OCI-LY7 (cell line): ENCODE measurements at regions not wholly inside any gene's neighbourhood (a gene's known extent, or its start where the extent isn't known, plus 50 kb on each side); places are given as distances from the start of the nearest gene placed in this dataset.

Experiments
- BruUV-seq: library from RNA; stranded (reverse); fragments of 400-500 nt; replicated peaks from 2 replicates; lab custom pipeline; 2021; lab: Mats Ljungman, UMichigan
- CTCF ChIA-PET: fragments of 300-600 bp; sonication (Branson Sonifier 250); formaldehyde crosslinking; loops from one replicate; lab custom pipeline; 2022; ENCODE audit warnings: antibody characterized with exemption; ENCODE audit not compliant: unreplicated experiment; lab: Charles Lee
- POLR2A ChIA-PET: fragments of 300-600 bp; sonication (Branson Sonifier 250); formaldehyde crosslinking; loops from one replicate; lab custom pipeline; 2022; ENCODE audit warnings: antibody characterized with exemption; lab: Charles Lee
- DNase-seq: peaks from one replicate; pipeline ENCODE4 v3.0.0-alpha.2; 2015; ENCODE audit warnings: low spot score
- H2AFZ ChIP-seq: fragments of 200-600 bp; sonication (generic), shearing (Covaris generic); 2 replicates; pipeline ENCODE4 v1.6.1; 2014; ENCODE audit warnings: mild to moderate bottlenecking, antibody characterized with exemption, low read length, moderate library complexity
- H3K27ac ChIP-seq: fragments of 200-600 bp; sonication (generic); 2 replicates; pipeline ENCODE4 v1.5.1; 2014; ENCODE audit warnings: mixed run types, low read depth, mild to moderate bottlenecking, moderate library complexity, low read length, inconsistent platforms; ENCODE audit not compliant: poor library complexity, severe bottlenecking
- H3K36me3 ChIP-seq: fragments of 200-600 bp; sonication (generic); 2 replicates; pipeline ENCODE4 v1.6.1; 2014; ENCODE audit warnings: mild to moderate bottlenecking, antibody characterized with exemption, low read length, moderate library complexity, mixed read lengths; ENCODE audit not compliant: insufficient read depth
- H3K4me1 ChIP-seq: fragments of 200-600 bp; sonication (generic); 2 replicates; pipeline ENCODE4 v1.5.1; 2014; ENCODE audit warnings: mild to moderate bottlenecking, low read length; ENCODE audit not compliant: insufficient read depth, poor library complexity, severe bottlenecking
- H3K4me2 ChIP-seq: fragments of 200-600 bp; sonication (generic); 2 replicates; pipeline ENCODE4 v1.6.1; 2014; ENCODE audit warnings: mild to moderate bottlenecking, low read length
- H3K4me3 ChIP-seq: fragments of 200-600 bp; sonication (generic); 2 replicates; pipeline ENCODE4 v1.5.1; 2014; ENCODE audit warnings: mild to moderate bottlenecking, low read depth, low read length; ENCODE audit not compliant: poor library complexity, severe bottlenecking
- H3K79me2 ChIP-seq: fragments of 200-600 bp; sonication (generic); 2 replicates; pipeline ENCODE4 v1.6.1; 2016; ENCODE audit warnings: low read depth, mild to moderate bottlenecking, low read length, moderate library complexity, mixed read lengths; ENCODE audit not compliant: insufficient read depth
- H3K9me2 ChIP-seq: fragments of 200-600 bp; sonication (generic); 2 replicates; pipeline ENCODE4 v1.6.1; 2016; ENCODE audit warnings: mild to moderate bottlenecking, low read length, mixed read lengths; ENCODE audit not compliant: insufficient read depth
- H3K9me3 ChIP-seq: fragments of 200-600 bp; sonication (generic); 2 replicates; pipeline ENCODE4 v1.6.1; 2014; ENCODE audit warnings: mild to moderate bottlenecking, mixed run types, low read length, mixed read lengths
- H4K20me1 ChIP-seq: fragments of 200-600 bp; sonication (generic); 2 replicates; pipeline ENCODE4 v1.6.1; 2014; ENCODE audit warnings: mild to moderate bottlenecking, antibody characterized with exemption, low read length, moderate library complexity, mixed read lengths; ENCODE audit not compliant: insufficient read depth
- CTCF ChIP-seq: fragments of 200-600 bp; sonication (generic); conservative IDR thresholded peaks from 2 replicates; pipeline ENCODE4 v1.5.1; 2014; ENCODE audit warnings: mild to moderate bottlenecking, antibody characterized with exemption, low read length, moderate library complexity, mixed read lengths
- EZH2phosphoT487 ChIP-seq: fragments of 200-600 bp; sonication (generic); IDR thresholded peaks from 2 replicates; pipeline ENCODE4 v1.6.1; 2018; ENCODE audit warnings: low read depth, borderline replicate concordance, mild to moderate bottlenecking, mixed run types, antibody characterized with exemption, low read length, moderate library complexity, mixed read lengths
- intact Hi-C: fragments of 100-400 bp; cut with micrococcal nuclease; formaldehyde crosslinking; loops from one replicate; pipeline ENCODE4 v1.10.0; 2022; ENCODE audit not compliant: unreplicated experiment

GRCh38 chr4:129353490-129353889 is 257.5 kb downstream of the C4orf33 start:
- Histone ChIP-seq H3K36me3 (no peaks in the 10 kb centered on the region), H3K4me1 (no peaks in the 10 kb centered on the region), H3K79me2 (no peaks in the 10 kb centered on the region), H3K9me3 (no peaks in the 10 kb centered on the region), H3K9me2 (no peaks in the 10 kb centered on the region), H2AFZ (no peak overlapping the region), H3K4me2 (no peak overlapping the region), H3K4me3 (no peak overlapping the region), H3K27ac (no peak overlapping the region), H4K20me1 (no peaks in the 10 kb centered on the region)
- DNase-seq, result no peak
- CTCF ChIA-PET, result no interaction called here
- POLR2A ChIA-PET, result interaction anchor here (1.1 kb wide), 1 partner anchor 10 kb away, joined by 3 read pairs; no protein-coding TSS in a partner anchor
- intact Hi-C loops, result no loop called here
- TF ChIP-seq CTCF (no peak), EZH2phosphoT487 (no peak)
- BruUV-seq, result no TSS peak

- Histone ChIP-seq H3K79me2 (no peaks in the 10 kb centered on the region), H3K27ac (no peak overlapping the region), H3K9me2 (no peaks in the 10 kb centered on the region), H3K36me3 (no peaks in the 10 kb centered on the region), H3K4me2 (no peak overlapping the region), H3K9me3 (no peaks in the 10 kb centered on the region), H3K4me1 (no peaks in the 10 kb centered on the region), H4K20me1 (no peaks in the 10 kb centered on the region), H2AFZ (no peak overlapping the region), H3K4me3 (no peak overlapping the region)
- BruUV-seq, result no TSS peak
- ChIA-PET POLR2A (no interaction called here), CTCF (no interaction called here)
- DNase-seq, result no peak
- intact Hi-C loops, result no loop called here
- TF ChIP-seq EZH2phosphoT487 (no peak), CTCF (no peak)
Observed at GRCh38 chr4:129355031-129355430, 259.1 kb downstream of the C4orf33 start.

GRCh38 chr4:129355516-129355915 is 259.6 kb downstream of the C4orf33 start:
- CTCF ChIA-PET, result no interaction called here
- POLR2A ChIA-PET, result no interaction called here
- H4K20me1 ChIP-seq, result no peaks in the 10 kb centered on the region
- no peaks in the 10 kb centered on the region for H3K9me2 ChIP-seq
- no TSS peak for BruUV-seq
- no peak for DNase-seq
- no peak overlapping the region for H3K27ac ChIP-seq
- no peak overlapping the region for H2AFZ ChIP-seq
- no peaks in the 10 kb centered on the region for H3K36me3 ChIP-seq
- TF ChIP-seq CTCF (no peak), EZH2phosphoT487 (no peak)
- H3K4me3 ChIP-seq, result no peak overlapping the region
- intact Hi-C loops, result no loop called here
- no peaks in the 10 kb centered on the region for H3K79me2 ChIP-seq
- H3K4me2 ChIP-seq, result no peak overlapping the region
- H3K4me1 ChIP-seq, result no peaks in the 10 kb centered on the region
- no peaks in the 10 kb centered on the region for H3K9me3 ChIP-seq
